Osteoblast (primary cell): ENCODE measurements at regions not wholly inside any gene's neighbourhood (a gene's known extent, or its start where the extent isn't known, plus 50 kb on each side); places are given as distances from the start of the nearest gene placed in this dataset.

Source experiments
- DNase-seq: peaks from one replicate; pipeline ENCODE4 v3.0.0; 2011; ENCODE audit warnings: low spot score, mixed read lengths; ENCODE audit not compliant: insufficient read length; ENCODE audit errors: missing footprints
- H2AFZ ChIP-seq: 2 replicates; pipeline ENCODE4 v1.6.0; 2011; ENCODE audit warnings: mild to moderate bottlenecking, low read length
- H3K27ac ChIP-seq: 2 replicates; pipeline ENCODE4 v1.5.1; 2011; ENCODE audit warnings: mild to moderate bottlenecking, low read depth, low read length, moderate library complexity
- H3K27me3 ChIP-seq: 2 replicates; pipeline ENCODE4 v1.6.0; 2012; ENCODE audit warnings: mild to moderate bottlenecking, control low read depth, inconsistent platforms, low read length, moderate library complexity; ENCODE audit not compliant: insufficient read depth
- H3K36me3 ChIP-seq: 2 replicates; pipeline ENCODE4 v1.5.1; 2011; ENCODE audit warnings: mild to moderate bottlenecking, low read length, control low read depth, moderate library complexity; ENCODE audit not compliant: insufficient read depth
- H3K4me1 ChIP-seq: 2 replicates; pipeline ENCODE4 v1.5.1; 2011; ENCODE audit warnings: mild to moderate bottlenecking, low read length, control low read depth, moderate library complexity; ENCODE audit not compliant: insufficient read depth
- H3K4me2 ChIP-seq: 2 replicates; pipeline ENCODE4 v1.6.0; 2011; ENCODE audit warnings: mild to moderate bottlenecking, low read length; ENCODE audit not compliant: insufficient read depth
- H3K4me3 ChIP-seq: fragments of 200-600 bp; sonication (generic); 3 replicates; pipeline ENCODE4 v1.5.1; 2012; ENCODE audit warnings: mild to moderate bottlenecking, low read length, inconsistent platforms; ENCODE audit not compliant: insufficient read depth
- H3K79me2 ChIP-seq: 2 replicates; pipeline ENCODE4 v1.6.0; 2012; ENCODE audit warnings: mild to moderate bottlenecking, low read length, control low read depth, inconsistent platforms; ENCODE audit not compliant: insufficient read depth
- H3K9me3 ChIP-seq: 2 replicates; pipeline ENCODE4 v1.5.1; 2011; ENCODE audit warnings: low read depth, low read length, control low read depth
- H4K20me1 ChIP-seq: 2 replicates; pipeline ENCODE4 v1.6.0; 2012; ENCODE audit warnings: mild to moderate bottlenecking, low read length, control low read depth; ENCODE audit not compliant: insufficient read depth
- CTCF ChIP-seq: IDR thresholded peaks from 2 replicates; pipeline ENCODE4 v1.5.1; 2011; ENCODE audit warnings: mild to moderate bottlenecking, low read depth, low read length, moderate library complexity; ENCODE audit errors: extremely low read depth

DNA sequence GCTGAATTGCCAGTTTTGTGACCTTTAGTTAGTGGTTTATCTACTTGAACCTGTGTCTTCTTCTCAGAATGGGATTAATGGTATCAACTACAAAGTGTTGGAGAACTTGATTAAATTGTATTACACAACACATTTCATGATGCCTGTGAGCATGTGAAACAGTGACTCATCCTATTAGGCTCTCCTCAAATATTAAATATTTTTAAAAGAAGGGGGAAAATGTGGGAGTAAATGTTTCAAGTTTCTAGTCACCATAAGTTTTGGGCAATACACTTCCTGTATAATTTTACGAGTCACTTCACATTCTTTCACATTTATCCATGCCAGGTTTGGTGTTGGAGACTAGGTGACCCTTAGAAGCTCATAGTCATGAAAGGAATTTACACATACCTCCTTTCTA is 147.0 kb downstream of the HS3ST1 start:
- Histone ChIP-seq H3K4me1 (no peaks in the 10 kb centered on the region), H3K4me2 (no peak overlapping the region), H3K36me3 (no peaks in the 10 kb centered on the region), H3K27ac (no peak overlapping the region), H3K79me2 (no peaks in the 10 kb centered on the region), H3K27me3 (no peaks in the 10 kb centered on the region), H3K9me3 (peaks cover 2% of the 10 kb centered on the region), H4K20me1 (no peaks in the 10 kb centered on the region), H2AFZ (no peak overlapping the region), H3K4me3 (no peak overlapping the region)
- DNase-seq = peak; percentile 37
- TF ChIP-seq CTCF = no peak

GRCh38 chr4:11271263-11271662 is 157.4 kb downstream of the HS3ST1 start:
- H3K4me3 ChIP-seq = no peak overlapping the region
- no peaks in the 10 kb centered on the region for H3K79me2 ChIP-seq
- no peak overlapping the region for H3K27ac ChIP-seq
- H3K27me3 ChIP-seq = no peaks in the 10 kb centered on the region
- no peaks in the 10 kb centered on the region for H3K9me3 ChIP-seq
- no peak overlapping the region for H2AFZ ChIP-seq
- TF ChIP-seq CTCF = no peak
- no peaks in the 10 kb centered on the region for H4K20me1 ChIP-seq
- no peaks in the 10 kb centered on the region for H3K36me3 ChIP-seq
- no peak overlapping the region for H3K4me2 ChIP-seq
- no peak for DNase-seq
- H3K4me1 ChIP-seq = no peaks in the 10 kb centered on the region

- H3K4me2 ChIP-seq = no peak overlapping the region
- H3K4me3 ChIP-seq = no peak overlapping the region
- no peak overlapping the region for H2AFZ ChIP-seq
- H3K27ac ChIP-seq = no peak overlapping the region
- no peaks in the 10 kb centered on the region for H3K36me3 ChIP-seq
- no peak for DNase-seq
- no peaks in the 10 kb centered on the region for H3K9me3 ChIP-seq
- H3K27me3 ChIP-seq = no peaks in the 10 kb centered on the region
- H4K20me1 ChIP-seq = no peaks in the 10 kb centered on the region
- no peaks in the 10 kb centered on the region for H3K4me1 ChIP-seq
- no peak for TF ChIP-seq CTCF
- H3K79me2 ChIP-seq = no peaks in the 10 kb centered on the region
These were observed 160.5 kb downstream of the HS3ST1 start for GRCh38 chr4:11268149-11268548.

GRCh38 chr4:11264841-11265240 is 163.9 kb downstream of the HS3ST1 start:
- H3K27ac ChIP-seq = no peak overlapping the region
- no peak overlapping the region for H3K4me3 ChIP-seq
- no peak for DNase-seq

More at GRCh38 chr4:11264841-11265240, 163.9 kb downstream of the HS3ST1 start:
- no peaks in the 10 kb centered on the region for H3K9me3 ChIP-seq
- H3K27me3 ChIP-seq = no peaks in the 10 kb centered on the region
- H4K20me1 ChIP-seq = no peaks in the 10 kb centered on the region
- no peaks in the 10 kb centered on the region for H3K4me1 ChIP-seq
- no peak for TF ChIP-seq CTCF
- H3K36me3 ChIP-seq = no peaks in the 10 kb centered on the region
- no peak overlapping the region for H3K4me2 ChIP-seq
- no peaks in the 10 kb centered on the region for H3K79me2 ChIP-seq
- H2AFZ ChIP-seq = no peak overlapping the region
